Colonic mucosa (tissue), 4 donors: ENCODE measurements at regions not wholly inside any gene's neighbourhood (a gene's known extent, or its start where the extent isn't known, plus 50 kb on each side); places are given as distances from the start of the nearest gene placed in this dataset.

Source experiments
- DNase-seq: peaks from one replicate; pipeline ENCODE4 v3.0.0-alpha.2; 2020
- H3K27ac ChIP-seq: fragments of 200-600 bp; one replicate; pipeline ENCODE4 v1.8.0; 2021
- H3K27me3 ChIP-seq: fragments of 200-600 bp; one replicate; pipeline ENCODE4 v1.8.0; 2021
- H3K36me3 ChIP-seq: fragments of 200-600 bp; one replicate; pipeline ENCODE4 v1.8.0; 2021
- H3K4me1 ChIP-seq: fragments of 200-600 bp; one replicate; pipeline ENCODE4 v1.8.0; 2021; ENCODE audit warnings: mild to moderate bottlenecking
- H3K4me3 ChIP-seq: fragments of 200-600 bp; one replicate; pipeline ENCODE4 v1.8.0; 2021
- H3K9ac ChIP-seq, 2 donors: one replicate each; pipeline ENCODE4 v1.7.0; 2013; ENCODE audit warnings: control low read depth in 2 of 2, low read depth in 2 of 2, low read length in 2 of 2
- H3K9me3 ChIP-seq: fragments of 200-600 bp; one replicate; pipeline ENCODE4 v1.8.0; 2021
- CTCF ChIP-seq: fragments of 200-600 bp; IDR thresholded peaks from one replicate; pipeline ENCODE4 v1.8.0; 2022; ENCODE audit warnings: antibody characterized with exemption, mild to moderate bottlenecking
- intact Hi-C: fragments of 100-400 bp; cut with DNase I; formaldehyde crosslinking; loops from one replicate; pipeline ENCODE4 v1.14.1; 2022
- donor health status: healthy.
- donor health status: DM: no; HTN: no; CAD: no.
- donor health status: DM: no; HTN: no; CAD: no.

GRCh38 chr22:27087051-27087450 is 429.7 kb downstream of the MIAT start:
- intact Hi-C loops = no loop called here
- Histone ChIP-seq H3K27me3 (no peaks in the 10 kb centered on the region), H3K4me3 (no peak overlapping the region), H3K27ac (no peak overlapping the region), H3K9ac (no peak overlapping the region), H3K36me3 (no peaks in the 10 kb centered on the region), H3K4me1 (no peaks in the 10 kb centered on the region), H3K9me3 (no peaks in the 10 kb centered on the region)
- TF ChIP-seq CTCF = no peak
- DNase-seq = no peak

GRCh38 chr22:27088026-27088425 is 430.6 kb downstream of the MIAT start:
- no peaks in the 10 kb centered on the region for H3K4me1 ChIP-seq
- no peak overlapping the region for H3K27ac ChIP-seq
- H3K9ac ChIP-seq = no peak overlapping the region
- TF ChIP-seq CTCF = no peak
- H3K4me3 ChIP-seq = no peak overlapping the region
- H3K36me3 ChIP-seq = no peaks in the 10 kb centered on the region
- no peaks in the 10 kb centered on the region for H3K9me3 ChIP-seq
- intact Hi-C loops = no loop called here
- H3K27me3 ChIP-seq = no peaks in the 10 kb centered on the region
- no peak for DNase-seq

GRCh38 chr22:27089264-27089663 is 431.9 kb downstream of the MIAT start:
- Histone ChIP-seq H3K27ac (no peak overlapping the region), H3K9me3 (no peaks in the 10 kb centered on the region), H3K4me1 (no peaks in the 10 kb centered on the region), H3K27me3 (no peaks in the 10 kb centered on the region), H3K4me3 (no peak overlapping the region), H3K36me3 (no peaks in the 10 kb centered on the region), H3K9ac (no peak overlapping the region)
- no peak for DNase-seq
- TF ChIP-seq CTCF = no peak
- intact Hi-C loops = no loop called here

GRCh38 chr22:27090611-27091011 is 433.2 kb downstream of the MIAT start:
- H3K9ac ChIP-seq = no peak overlapping the region
- H3K9me3 ChIP-seq = no peaks in the 10 kb centered on the region
- H3K36me3 ChIP-seq = no peaks in the 10 kb centered on the region
- H3K27me3 ChIP-seq = no peaks in the 10 kb centered on the region
- no peak overlapping the region for H3K4me3 ChIP-seq
- intact Hi-C loops = no loop called here
- H3K27ac ChIP-seq = no peak overlapping the region
- TF ChIP-seq CTCF = no peak
- no peaks in the 10 kb centered on the region for H3K4me1 ChIP-seq
- no peak for DNase-seq

- Histone ChIP-seq H3K27me3 (no peaks in the 10 kb centered on the region), H3K9ac (no peak overlapping the region), H3K27ac (no peak overlapping the region), H3K4me3 (no peak overlapping the region), H3K9me3 (no peaks in the 10 kb centered on the region), H3K4me1 (no peaks in the 10 kb centered on the region), H3K36me3 (no peaks in the 10 kb centered on the region)
- no peak for DNase-seq
- intact Hi-C loops = no loop called here
- TF ChIP-seq CTCF = no peak
Measured at GRCh38 chr22:27093422-27093821, 436.0 kb downstream of the MIAT start.
